Kidney epithelial cell (primary cell): ENCODE measurements at regions not wholly inside any gene's neighbourhood (a gene's known extent, or its start where the extent isn't known, plus 50 kb on each side); places are given as distances from the start of the nearest gene placed in this dataset.

Experiments
- DNase-seq: peaks from one replicate; pipeline ENCODE4 v3.0.0-alpha.2; 2010; ENCODE audit warnings: low read depth
- H3K27me3 ChIP-seq: 2 replicates; pipeline ENCODE4 v1.6.0; 2011; ENCODE audit warnings: low read length; ENCODE audit not compliant: control insufficient read depth, insufficient read depth
- H3K36me3 ChIP-seq: 2 replicates; pipeline ENCODE4 v1.5.1; 2011; ENCODE audit warnings: low read length; ENCODE audit not compliant: control insufficient read depth, insufficient read depth
- H3K4me3 ChIP-seq: 2 replicates; pipeline ENCODE4 v1.5.1; 2011; ENCODE audit warnings: low read depth, mild to moderate bottlenecking, control low read depth, low read length
- TF ChIP-seq, protein P1 (sequence below): IDR thresholded peaks from 2 replicates; pipeline ENCODE4 v1.5.1; 2011; ENCODE audit warnings: mild to moderate bottlenecking, moderate library complexity, low read length, control low read depth, inconsistent platforms; ENCODE audit not compliant: insufficient read depth, poor library complexity, severe bottlenecking

DNA sequence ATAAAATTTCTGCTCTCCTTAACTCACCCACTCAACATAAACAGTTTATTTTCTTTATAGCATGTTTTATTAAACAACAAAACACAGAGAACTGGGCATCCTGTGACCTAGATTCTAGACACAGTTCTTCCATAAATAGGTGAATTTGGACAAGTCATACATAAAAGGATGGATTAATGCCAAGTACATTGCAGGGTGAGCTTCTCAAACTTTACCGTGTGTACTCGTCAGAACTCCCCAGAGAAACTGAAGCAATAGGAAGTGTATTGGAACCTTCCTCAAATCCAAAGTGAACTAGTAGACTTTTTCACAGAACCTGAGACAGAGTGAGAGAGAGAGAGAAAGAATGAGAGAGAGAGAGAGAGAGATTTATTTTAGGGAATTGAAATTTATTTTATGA lies 139.7 kb downstream of the CD47 start:
- no peak overlapping the region for H3K4me3 ChIP-seq
- no peaks in the 10 kb centered on the region for H3K27me3 ChIP-seq
- no peak for DNase-seq
- TF ChIP-seq, protein P1, sequence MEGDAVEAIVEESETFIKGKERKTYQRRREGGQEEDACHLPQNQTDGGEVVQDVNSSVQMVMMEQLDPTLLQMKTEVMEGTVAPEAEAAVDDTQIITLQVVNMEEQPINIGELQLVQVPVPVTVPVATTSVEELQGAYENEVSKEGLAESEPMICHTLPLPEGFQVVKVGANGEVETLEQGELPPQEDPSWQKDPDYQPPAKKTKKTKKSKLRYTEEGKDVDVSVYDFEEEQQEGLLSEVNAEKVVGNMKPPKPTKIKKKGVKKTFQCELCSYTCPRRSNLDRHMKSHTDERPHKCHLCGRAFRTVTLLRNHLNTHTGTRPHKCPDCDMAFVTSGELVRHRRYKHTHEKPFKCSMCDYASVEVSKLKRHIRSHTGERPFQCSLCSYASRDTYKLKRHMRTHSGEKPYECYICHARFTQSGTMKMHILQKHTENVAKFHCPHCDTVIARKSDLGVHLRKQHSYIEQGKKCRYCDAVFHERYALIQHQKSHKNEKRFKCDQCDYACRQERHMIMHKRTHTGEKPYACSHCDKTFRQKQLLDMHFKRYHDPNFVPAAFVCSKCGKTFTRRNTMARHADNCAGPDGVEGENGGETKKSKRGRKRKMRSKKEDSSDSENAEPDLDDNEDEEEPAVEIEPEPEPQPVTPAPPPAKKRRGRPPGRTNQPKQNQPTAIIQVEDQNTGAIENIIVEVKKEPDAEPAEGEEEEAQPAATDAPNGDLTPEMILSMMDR: no peak
- no peaks in the 10 kb centered on the region for H3K36me3 ChIP-seq

DNA sequence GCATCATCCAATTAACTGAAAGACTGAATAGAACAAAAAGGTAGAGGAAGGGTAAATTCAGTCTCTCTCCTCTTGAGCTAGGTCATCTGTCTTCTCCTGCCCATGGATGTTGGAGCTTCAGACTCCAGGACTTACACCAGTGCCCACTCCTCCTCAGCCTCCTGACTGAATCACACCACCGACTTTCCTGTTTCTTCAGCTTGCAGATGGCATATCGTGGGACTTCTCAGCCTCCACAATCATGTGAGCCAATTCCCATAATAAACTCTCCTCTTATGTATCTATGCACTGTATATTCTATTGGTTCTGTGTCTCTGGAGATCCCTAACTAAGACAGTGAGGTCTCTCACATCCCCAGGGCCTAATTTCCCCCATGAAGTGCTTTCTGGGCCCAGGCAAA lies 140.4 kb downstream of the CD47 start:
- H3K27me3 ChIP-seq: no peaks in the 10 kb centered on the region
- H3K36me3 ChIP-seq: no peaks in the 10 kb centered on the region
- no peak overlapping the region for H3K4me3 ChIP-seq
- TF ChIP-seq, protein P1: no peak
- no peak for DNase-seq

- no peaks in the 10 kb centered on the region for H3K36me3 ChIP-seq
- DNase-seq: no peak
- TF ChIP-seq, protein P1: no peak
- H3K4me3 ChIP-seq: no peak overlapping the region
- H3K27me3 ChIP-seq: no peaks in the 10 kb centered on the region
Measured at GRCh38 chr3:107949394-107949970, 141.3 kb downstream of the CD47 start.

DNA sequence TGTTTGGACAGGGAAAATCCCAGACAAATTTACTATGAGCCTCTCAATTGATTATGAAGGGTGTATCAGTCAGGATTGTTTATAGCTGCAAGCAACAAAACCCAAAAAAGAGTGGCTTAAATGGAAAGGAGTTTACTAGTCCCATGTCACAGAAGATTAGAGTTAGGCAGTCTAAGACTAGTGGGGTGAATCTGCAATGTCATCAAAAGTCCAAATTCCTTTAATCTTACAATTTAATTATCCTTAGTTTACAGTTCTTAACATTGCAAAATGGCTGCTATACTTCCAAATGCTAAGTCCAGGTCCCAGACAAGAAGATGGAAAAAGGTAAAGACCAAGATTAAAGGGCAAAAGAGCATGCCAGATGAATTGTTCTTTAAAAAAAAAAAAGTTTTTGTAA lies 143.6 kb downstream of the CD47 start:
- Histone ChIP-seq H3K27me3 (no peaks in the 10 kb centered on the region), H3K36me3 (no peaks in the 10 kb centered on the region), H3K4me3 (no peak overlapping the region)
- TF ChIP-seq, protein P1: no peak
- no peak for DNase-seq

DNA sequence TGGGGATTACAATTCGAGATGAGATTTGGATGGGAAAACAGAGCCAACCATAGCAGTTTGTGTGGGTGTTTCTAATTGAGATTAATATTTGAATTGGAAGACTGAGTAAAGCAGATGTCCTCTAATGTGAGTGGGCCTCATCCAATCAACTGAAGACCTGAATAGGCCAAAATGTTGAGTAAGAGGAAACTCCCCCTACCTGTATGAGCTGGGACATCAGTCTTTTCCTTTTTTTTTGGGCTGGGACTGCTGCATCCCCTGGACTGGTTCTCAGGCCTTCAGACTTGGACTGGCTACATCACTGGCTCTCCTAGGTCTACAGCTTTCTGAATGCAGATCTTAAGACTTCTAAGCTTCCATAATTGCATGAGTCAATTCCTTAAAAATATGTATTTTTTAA lies 144.1 kb downstream of the CD47 start:
- no peaks in the 10 kb centered on the region for H3K36me3 ChIP-seq
- no peak for DNase-seq

More for the DNA sequence above, 144.1 kb downstream of the CD47 start:
- TF ChIP-seq, protein P1: no peak
- Histone ChIP-seq H3K27me3 (no peaks in the 10 kb centered on the region), H3K4me3 (no peak overlapping the region)
